Activated B cell treated with CpG ODN at 0.5 μM for 24 hours (primary cell): ENCODE measurements at regions not wholly inside any gene's neighbourhood (a gene's known extent, or its start where the extent isn't known, plus 50 kb on each side); places are given as distances from the start of the nearest gene placed in this dataset.
"Not testable (repeated sequence)": the region's sequence is repeated elsewhere in the genome, so short reads cannot be mapped to it uniquely, and the experiment has no call there.

ENCODE experiments used
- ATAC-seq: fragments of 200-7000 bp; cut with Tn5 transposase; one replicate; pipeline ENCODE4 v1.10.0; 2021; ENCODE audit warnings: low read depth, mild to moderate bottlenecking, moderate library complexity
- CTCF ChIA-PET: fragments of 350-600 bp; sonication (Branson Sonifier 250); formaldehyde crosslinking; loops from one replicate; lab custom pipeline; 2021; ENCODE audit warnings: antibody characterized with exemption; lab: Charles Lee
- POLR2A ChIA-PET: fragments of 350-600 bp; sonication (Branson Sonifier 250); formaldehyde crosslinking; loops from one replicate; lab custom pipeline; 2021; ENCODE audit warnings: antibody characterized with exemption; lab: Charles Lee
- DNase-seq: peaks from one replicate; pipeline ENCODE4 v3.0.0; 2022
- H3K27ac Mint-ChIP-seq: one replicate; pipeline ENCODE4 v1.8.0; 2020; ENCODE audit warnings: mixed read lengths
- H3K27me3 Mint-ChIP-seq: one replicate; pipeline ENCODE4 v1.8.0; 2021; ENCODE audit warnings: mixed read lengths
- H3K36me3 Mint-ChIP-seq: one replicate; pipeline ENCODE4 v1.8.0; 2021; ENCODE audit warnings: low read depth, mixed read lengths
- H3K4me1 Mint-ChIP-seq: one replicate; pipeline ENCODE4 v1.8.0; 2021; ENCODE audit warnings: mixed read lengths
- H3K4me3 Mint-ChIP-seq: one replicate; pipeline ENCODE4 v1.8.0; 2020; ENCODE audit warnings: mild to moderate bottlenecking, mixed read lengths
- H3K9me3 Mint-ChIP-seq: one replicate; pipeline ENCODE4 v1.8.0; 2020; ENCODE audit warnings: mixed read lengths
- intact Hi-C: fragments of 100-400 bp; cut with micrococcal nuclease; formaldehyde crosslinking; loops from one replicate; pipeline ENCODE4 v1.15.1; 2024
- TF ChIP-seq, protein P1 (sequence below): fragments of 200-600 bp; IDR thresholded peaks from one replicate; pipeline ENCODE4 v1.8.0; 2022; ENCODE audit warnings: antibody characterized with exemption, mild to moderate bottlenecking

DNA sequence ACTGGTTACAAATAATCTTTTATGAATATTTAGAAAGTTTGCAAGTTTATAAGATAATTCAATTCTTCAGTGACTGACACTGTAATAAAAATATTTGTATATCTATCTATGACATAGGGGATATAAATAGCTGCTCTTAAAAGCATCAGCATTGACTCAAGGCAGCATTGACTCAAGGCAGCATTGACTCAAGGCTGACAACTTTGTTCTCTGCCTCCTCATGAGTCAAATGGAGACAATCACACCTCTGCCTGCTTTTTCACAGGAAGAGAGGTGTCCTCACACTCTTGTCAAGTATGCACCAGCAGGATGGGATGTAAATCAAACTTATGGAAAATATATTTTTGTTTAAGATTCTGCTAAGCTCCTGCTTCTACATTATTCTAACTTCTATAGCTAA is 1173.1 kb downstream of the NSUN3 start:
- POLR2A ChIA-PET: no interaction called here
- H3K9me3 Mint-ChIP-seq: peaks cover 4% of the 10 kb centered on the region
- CTCF ChIA-PET: no interaction called here
- no peaks in the 10 kb centered on the region for H3K36me3 Mint-ChIP-seq
- no peaks in the 10 kb centered on the region for H3K27me3 Mint-ChIP-seq
- H3K4me3 Mint-ChIP-seq: no peak overlapping the region
- TF ChIP-seq, protein P1, sequence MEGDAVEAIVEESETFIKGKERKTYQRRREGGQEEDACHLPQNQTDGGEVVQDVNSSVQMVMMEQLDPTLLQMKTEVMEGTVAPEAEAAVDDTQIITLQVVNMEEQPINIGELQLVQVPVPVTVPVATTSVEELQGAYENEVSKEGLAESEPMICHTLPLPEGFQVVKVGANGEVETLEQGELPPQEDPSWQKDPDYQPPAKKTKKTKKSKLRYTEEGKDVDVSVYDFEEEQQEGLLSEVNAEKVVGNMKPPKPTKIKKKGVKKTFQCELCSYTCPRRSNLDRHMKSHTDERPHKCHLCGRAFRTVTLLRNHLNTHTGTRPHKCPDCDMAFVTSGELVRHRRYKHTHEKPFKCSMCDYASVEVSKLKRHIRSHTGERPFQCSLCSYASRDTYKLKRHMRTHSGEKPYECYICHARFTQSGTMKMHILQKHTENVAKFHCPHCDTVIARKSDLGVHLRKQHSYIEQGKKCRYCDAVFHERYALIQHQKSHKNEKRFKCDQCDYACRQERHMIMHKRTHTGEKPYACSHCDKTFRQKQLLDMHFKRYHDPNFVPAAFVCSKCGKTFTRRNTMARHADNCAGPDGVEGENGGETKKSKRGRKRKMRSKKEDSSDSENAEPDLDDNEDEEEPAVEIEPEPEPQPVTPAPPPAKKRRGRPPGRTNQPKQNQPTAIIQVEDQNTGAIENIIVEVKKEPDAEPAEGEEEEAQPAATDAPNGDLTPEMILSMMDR: no peak
- H3K27ac Mint-ChIP-seq: no peak overlapping the region
- DNase-seq (no peak), ATAC-seq (no peak)
- intact Hi-C loops: no loop called here
- H3K4me1 Mint-ChIP-seq: no peaks in the 10 kb centered on the region

DNA sequence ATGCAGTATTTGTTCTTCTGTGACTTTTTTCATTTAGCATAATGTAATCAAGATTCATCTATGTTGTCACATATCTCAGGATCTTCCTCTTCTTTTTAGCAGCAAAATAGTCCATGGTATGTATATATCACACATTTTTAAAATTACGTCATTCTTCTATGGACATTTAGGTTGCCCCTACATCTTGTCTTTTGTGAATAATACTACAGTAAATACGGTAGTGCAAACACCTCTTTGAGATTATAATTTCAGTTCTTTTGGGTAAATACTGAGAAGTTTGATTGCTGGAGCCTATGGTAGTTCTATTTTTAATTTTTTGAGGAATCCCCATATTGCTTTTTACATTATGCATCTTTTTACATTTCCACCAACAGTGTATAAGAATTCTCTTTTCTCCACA is 1174.9 kb downstream of the NSUN3 start:
- Mint-ChIP-seq H3K27ac (no peak overlapping the region), H3K27me3 (no peaks in the 10 kb centered on the region), H3K4me3 (no peak overlapping the region), H3K9me3 (peaks cover 3% of the 10 kb centered on the region), H3K36me3 (no peaks in the 10 kb centered on the region), H3K4me1 (no peaks in the 10 kb centered on the region)
- CTCF ChIA-PET: no interaction called here
- POLR2A ChIA-PET: no interaction called here
- TF ChIP-seq, protein P1: no peak
- intact Hi-C loops: no loop called here
- DNase-seq (no peak), ATAC-seq (no peak)

DNA sequence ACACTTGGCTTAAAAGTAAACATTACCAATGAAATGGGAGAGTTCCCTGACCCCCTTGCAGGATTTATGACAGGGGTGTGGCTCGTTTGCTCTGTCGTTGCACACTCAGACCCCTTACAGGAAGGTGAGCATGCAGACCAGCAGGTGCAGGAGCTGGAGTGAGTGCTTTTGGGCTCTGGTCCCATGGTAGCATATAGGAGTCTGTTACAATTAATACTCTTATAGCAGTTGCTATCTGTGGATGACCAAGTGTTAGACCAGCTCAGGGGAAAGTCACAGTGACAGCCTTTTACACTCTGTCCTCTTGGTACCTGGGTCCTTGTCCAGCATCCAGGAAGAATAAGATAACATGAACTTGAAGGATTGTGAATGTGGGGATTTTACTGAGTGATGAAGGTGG is 1177.5 kb downstream of the NSUN3 start:
- intact Hi-C loops: no loop called here
- H3K9me3 Mint-ChIP-seq: peaks cover 3% of the 10 kb centered on the region
- no peaks in the 10 kb centered on the region for H3K27me3 Mint-ChIP-seq
- H3K36me3 Mint-ChIP-seq: no peaks in the 10 kb centered on the region
- H3K27ac Mint-ChIP-seq: no peak overlapping the region
- CTCF ChIA-PET: no interaction called here
- TF ChIP-seq, protein P1: no peak
- ATAC-seq: no peak
- no peaks in the 10 kb centered on the region for H3K4me1 Mint-ChIP-seq
- no peak overlapping the region for H3K4me3 Mint-ChIP-seq
- no peak for DNase-seq
- POLR2A ChIA-PET: no interaction called here

DNA sequence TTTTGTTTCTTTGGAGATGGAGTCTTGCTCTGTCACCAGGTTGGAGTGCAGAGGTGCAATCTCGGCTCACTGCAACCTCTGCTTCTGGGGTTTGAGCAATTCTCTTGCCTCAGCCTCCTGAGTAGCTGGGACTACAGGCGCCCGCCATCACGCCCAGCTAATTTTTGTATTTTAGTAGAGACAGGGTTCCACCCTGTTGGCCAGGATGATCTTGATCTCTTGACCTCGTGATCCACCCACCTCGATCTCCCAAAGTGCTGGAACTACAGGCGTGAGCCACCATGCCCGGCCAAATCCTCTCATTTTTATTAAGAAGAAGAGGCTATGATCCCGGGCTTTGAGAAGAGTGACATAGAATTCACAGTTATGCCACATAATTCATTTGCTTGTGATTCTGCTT is 1178.4 kb downstream of the NSUN3 start:
- DNase-seq, H3K36me3 Mint-ChIP-seq, ATAC-seq, H3K4me3 Mint-ChIP-seq, H3K9me3 Mint-ChIP-seq, POLR2A ChIA-PET, H3K27ac Mint-ChIP-seq, CTCF ChIA-PET, intact Hi-C loops, H3K4me1 Mint-ChIP-seq, H3K27me3 Mint-ChIP-seq: not testable (repeated sequence)

DNA sequence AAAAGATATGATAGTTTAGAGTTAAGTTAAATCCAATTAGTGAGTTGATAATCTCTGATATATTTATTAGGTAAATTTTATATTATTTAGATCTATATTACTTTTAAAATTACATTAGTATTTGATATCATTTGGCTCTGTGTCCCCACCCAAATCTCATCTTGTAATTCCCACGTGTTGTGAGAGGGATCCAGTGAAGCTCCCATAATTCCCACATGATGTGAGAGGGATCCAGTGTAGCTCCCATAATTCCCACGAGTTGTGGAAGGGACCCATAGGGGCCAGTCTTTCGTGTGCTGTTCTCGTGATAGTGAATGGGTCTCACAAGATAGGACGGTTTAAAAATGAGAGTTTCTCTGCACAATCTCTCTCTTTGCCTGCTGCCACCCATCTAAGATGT is 1183.6 kb downstream of the NSUN3 start:
- TF ChIP-seq, protein P1: no peak
- intact Hi-C loops: no loop called here
- CTCF ChIA-PET: no interaction called here
- H3K9me3 Mint-ChIP-seq: peaks cover 4% of the 10 kb centered on the region
- no peaks in the 10 kb centered on the region for H3K4me1 Mint-ChIP-seq
- no peaks in the 10 kb centered on the region for H3K36me3 Mint-ChIP-seq
- no peak for DNase-seq
- H3K4me3 Mint-ChIP-seq: no peak overlapping the region
- ATAC-seq: no peak
- no peak overlapping the region for H3K27ac Mint-ChIP-seq
- H3K27me3 Mint-ChIP-seq: no peaks in the 10 kb centered on the region
- POLR2A ChIA-PET: no interaction called here

DNA sequence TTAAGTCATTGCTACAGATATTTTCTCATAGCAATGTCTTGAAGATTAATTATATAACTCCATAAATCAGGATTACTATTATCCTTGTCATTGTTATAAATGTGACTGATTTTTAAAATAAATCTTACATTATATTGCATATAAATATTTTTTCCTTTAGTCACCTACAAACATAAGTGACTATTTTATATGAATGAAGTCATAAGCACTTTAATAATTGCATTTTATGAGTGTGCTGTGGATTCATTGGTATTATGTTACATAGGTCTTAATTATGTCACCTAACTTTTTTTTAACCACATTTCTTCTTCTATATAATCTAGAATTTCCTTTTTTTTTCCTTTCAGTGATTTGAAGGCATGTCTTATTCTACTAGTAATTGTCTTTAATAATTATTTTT is 1191.2 kb downstream of the NSUN3 start:
- Mint-ChIP-seq H3K4me3 (no peak overlapping the region), H3K27ac (no peak overlapping the region), H3K36me3 (no peaks in the 10 kb centered on the region), H3K27me3 (no peaks in the 10 kb centered on the region), H3K9me3 (peaks cover 17% of the 10 kb centered on the region), H3K4me1 (no peaks in the 10 kb centered on the region)
- intact Hi-C loops: no loop called here
- DNase-seq (no peak), ATAC-seq (no peak)
- ChIA-PET CTCF (no interaction called here), POLR2A (no interaction called here)
- TF ChIP-seq, protein P1: no peak
